ENCODE measurements at regions not wholly inside any gene's neighbourhood (a gene's known extent, or its start where the extent isn't known, plus 50 kb on each side); places are given as distances from the start of the nearest gene placed in this dataset.

DNA sequence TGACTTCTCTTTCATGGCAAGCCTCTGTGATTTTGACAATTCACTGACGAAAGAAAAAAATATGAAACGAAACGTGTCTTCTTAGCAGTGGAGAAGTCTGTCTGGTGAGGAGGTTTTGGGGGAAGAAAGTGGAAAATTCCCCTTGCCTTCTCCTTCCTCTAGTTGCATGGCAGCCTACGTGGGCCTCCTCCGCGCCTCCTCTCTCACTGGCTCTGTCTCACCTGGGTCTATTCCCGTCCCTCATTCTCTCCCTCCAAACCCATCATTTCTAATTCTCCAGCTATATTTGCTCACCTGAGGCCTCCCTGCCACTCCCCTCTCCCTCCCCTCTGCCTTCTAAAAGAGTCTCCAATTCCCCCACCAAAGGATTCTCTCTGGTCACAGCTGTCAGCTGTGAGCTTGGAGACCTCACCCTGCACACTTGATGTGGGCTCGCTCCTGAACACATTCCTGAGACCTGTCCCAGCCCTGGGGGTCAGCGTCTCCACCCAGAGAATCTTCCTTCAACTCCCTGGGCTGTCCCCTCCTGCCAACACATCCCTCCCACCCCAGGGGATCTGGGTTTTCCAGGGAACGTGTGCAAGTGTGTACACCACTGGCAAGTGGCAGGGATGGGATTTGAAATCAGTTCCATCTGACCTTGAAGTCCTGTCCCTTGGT, 159.6 kb upstream of the PMEPA1 start:
- H2AFZ ChIP-seq (ENCODE audit: insufficient read depth, low read length, poor library complexity), result no peak overlapping the region
- no peak overlapping the region for H4K12ac ChIP-seq (ENCODE audit: low read depth, low read length)
- no peak overlapping the region for H4K8ac ChIP-seq (ENCODE audit: low read depth, low read length)
- no peaks in the 10 kb centered on the region for H3K36me3 ChIP-seq (ENCODE audit: control insufficient read depth in 1 of 2, insufficient read depth in 2 of 2, low read length in 2 of 2)
- no peaks in the 10 kb centered on the region for H3K79me1 ChIP-seq (ENCODE audit: low read length)
- no peak overlapping the region for H3K4me3 ChIP-seq (ENCODE audit: low read depth, low read length)
- WGBS (ENCODE audit: extremely low coverage, insufficient coverage, insufficient read length), result no CpG with 5 or more reads among the region's 10 CpGs
- no peaks in the 10 kb centered on the region for H3K27me3 ChIP-seq (ENCODE audit: insufficient read depth, low read length)
- no peak overlapping the region for H3K4ac ChIP-seq (ENCODE audit: low read depth, low read length)
- DNase-seq, result no peak
- H4K91ac ChIP-seq (ENCODE audit: low read depth, low read length), result no peak overlapping the region
- no peak overlapping the region for H3K14ac ChIP-seq (ENCODE audit: low read length)
- no peak overlapping the region for H3K18ac ChIP-seq (ENCODE audit: low read length)
- no peaks in the 10 kb centered on the region for H3K4me1 ChIP-seq (ENCODE audit: control insufficient read depth in 1 of 2, insufficient read depth in 2 of 2, low read length in 2 of 2)
- no peak overlapping the region for H2BK5ac ChIP-seq (ENCODE audit: low read depth, low read length, poor library complexity)
- H3K79me2 ChIP-seq (ENCODE audit: control insufficient read depth, insufficient read depth, low read length, poor library complexity), result no peaks in the 10 kb centered on the region
- no peaks in the 10 kb centered on the region for H3K9me3 ChIP-seq (ENCODE audit: insufficient read depth, low read depth, low read length)
- H2AK5ac ChIP-seq (ENCODE audit: low read length), result no peak overlapping the region
- H3K27ac ChIP-seq (ENCODE audit: low read depth, low read length), result no peak overlapping the region
- no peak overlapping the region for H2BK12ac ChIP-seq (ENCODE audit: low read length)
- no peak overlapping the region for H3K9ac ChIP-seq (ENCODE audit: low read length)
- H2BK120ac ChIP-seq (ENCODE audit: insufficient read depth, low read length, poor library complexity), result no peak overlapping the region
- no peak overlapping the region for H3K4me2 ChIP-seq (ENCODE audit: low read length)
- H3K23ac ChIP-seq (ENCODE audit: low read length), result no peak overlapping the region

DNA sequence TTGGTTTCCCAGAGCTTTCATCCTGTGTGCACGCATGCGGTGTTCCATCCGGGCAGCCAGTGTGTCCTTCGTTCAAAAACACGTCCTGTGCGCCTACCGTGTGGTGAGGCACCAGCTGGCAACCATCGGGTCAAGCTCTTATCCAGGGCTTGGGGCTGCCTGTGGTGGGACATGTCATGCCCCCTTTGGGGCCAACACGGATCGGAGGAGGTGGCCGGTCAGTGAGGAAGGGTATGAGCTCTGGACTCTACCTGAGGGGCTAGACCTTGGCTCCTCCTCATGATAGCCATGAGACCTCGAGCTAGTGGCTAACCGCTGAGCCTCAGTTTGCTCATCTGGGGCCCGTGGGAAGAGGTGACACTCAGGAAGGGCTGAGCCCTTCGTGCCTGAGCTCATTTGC, 158.5 kb upstream of the PMEPA1 start:
- Histone ChIP-seq H4K8ac (ENCODE audit: low read depth, low read length) (no peak overlapping the region), H3K4ac (ENCODE audit: low read depth, low read length) (no peak overlapping the region), H2AFZ (ENCODE audit: insufficient read depth, low read length, poor library complexity) (no peak overlapping the region), H3K36me3 (ENCODE audit: control insufficient read depth in 1 of 2, insufficient read depth in 2 of 2, low read length in 2 of 2) (no peaks in the 10 kb centered on the region), H2AK5ac (ENCODE audit: low read length) (no peak overlapping the region), H4K12ac (ENCODE audit: low read depth, low read length) (no peak overlapping the region), H3K9me3 (ENCODE audit: insufficient read depth, low read depth, low read length) (no peaks in the 10 kb centered on the region), H3K4me3 (ENCODE audit: low read depth, low read length) (no peak overlapping the region), H2BK12ac (ENCODE audit: low read length) (no peak overlapping the region), H3K18ac (ENCODE audit: low read length) (no peak overlapping the region), H3K4me1 (ENCODE audit: control insufficient read depth in 1 of 2, insufficient read depth in 2 of 2, low read length in 2 of 2) (no peaks in the 10 kb centered on the region), H2BK120ac (ENCODE audit: insufficient read depth, low read length, poor library complexity) (no peak overlapping the region), H3K9ac (ENCODE audit: low read length) (no peak overlapping the region), H3K79me2 (ENCODE audit: control insufficient read depth, insufficient read depth, low read length, poor library complexity) (no peaks in the 10 kb centered on the region), H3K79me1 (ENCODE audit: low read length) (no peaks in the 10 kb centered on the region), H3K14ac (ENCODE audit: low read length) (no peak overlapping the region), H3K23ac (ENCODE audit: low read length) (no peak overlapping the region), H2BK5ac (ENCODE audit: low read depth, low read length, poor library complexity) (no peak overlapping the region), H3K27ac (ENCODE audit: low read depth, low read length) (no peak overlapping the region), H3K27me3 (ENCODE audit: insufficient read depth, low read length) (no peaks in the 10 kb centered on the region), H4K91ac (ENCODE audit: low read depth, low read length) (no peak overlapping the region), H3K4me2 (ENCODE audit: low read length) (no peak overlapping the region)
- no peak for DNase-seq
- WGBS (ENCODE audit: extremely low coverage, insufficient coverage, insufficient read length), result no CpG with 5 or more reads among the region's 15 CpGs

DNA sequence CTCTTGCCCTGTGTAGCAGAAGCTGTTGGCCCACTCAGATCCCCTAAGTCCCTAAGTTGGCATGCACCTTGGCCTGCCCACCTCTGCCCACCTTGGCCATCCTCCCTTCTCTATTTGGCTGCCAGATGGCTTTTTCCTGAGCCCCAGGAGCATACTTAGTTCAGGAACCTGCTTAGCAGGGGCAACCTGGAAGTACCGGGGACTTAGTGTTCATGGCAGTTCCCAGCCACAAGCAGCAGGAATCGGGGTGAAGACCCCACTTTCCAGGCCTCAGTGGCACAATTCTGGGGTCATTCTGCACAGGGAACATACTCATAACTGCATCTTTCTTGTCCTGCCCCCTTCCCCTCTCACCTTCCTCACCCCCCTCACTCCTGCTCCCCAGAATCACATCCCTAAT, 158.0 kb upstream of the PMEPA1 start:
- no peak overlapping the region for H3K9ac ChIP-seq (ENCODE audit: low read length)
- H2AFZ ChIP-seq (ENCODE audit: insufficient read depth, low read length, poor library complexity), result no peak overlapping the region
- no peak overlapping the region for H3K27ac ChIP-seq (ENCODE audit: low read depth, low read length)
- H4K8ac ChIP-seq (ENCODE audit: low read depth, low read length), result no peak overlapping the region
- no peak overlapping the region for H3K4me2 ChIP-seq (ENCODE audit: low read length)
- no CpG with 5 or more reads among the region's 2 CpGs for WGBS (ENCODE audit: extremely low coverage, insufficient coverage, insufficient read length)
- no peaks in the 10 kb centered on the region for H3K79me1 ChIP-seq (ENCODE audit: low read length)
- H3K36me3 ChIP-seq (ENCODE audit: control insufficient read depth in 1 of 2, insufficient read depth in 2 of 2, low read length in 2 of 2), result no peaks in the 10 kb centered on the region
- H2BK12ac ChIP-seq (ENCODE audit: low read length), result no peak overlapping the region
- H2AK5ac ChIP-seq (ENCODE audit: low read length), result no peak overlapping the region
- no peak overlapping the region for H3K4ac ChIP-seq (ENCODE audit: low read depth, low read length)
- H3K4me3 ChIP-seq (ENCODE audit: low read depth, low read length), result no peak overlapping the region
- H4K91ac ChIP-seq (ENCODE audit: low read depth, low read length), result no peak overlapping the region
- H3K27me3 ChIP-seq (ENCODE audit: insufficient read depth, low read length), result no peaks in the 10 kb centered on the region
- H3K23ac ChIP-seq (ENCODE audit: low read length), result no peak overlapping the region
- no peaks in the 10 kb centered on the region for H3K9me3 ChIP-seq (ENCODE audit: insufficient read depth, low read depth, low read length)
- H2BK5ac ChIP-seq (ENCODE audit: low read depth, low read length, poor library complexity), result no peak overlapping the region
- no peaks in the 10 kb centered on the region for H3K79me2 ChIP-seq (ENCODE audit: control insufficient read depth, insufficient read depth, low read length, poor library complexity)
- no peak overlapping the region for H2BK120ac ChIP-seq (ENCODE audit: insufficient read depth, low read length, poor library complexity)
- H3K4me1 ChIP-seq (ENCODE audit: control insufficient read depth in 1 of 2, insufficient read depth in 2 of 2, low read length in 2 of 2), result no peaks in the 10 kb centered on the region
- H4K12ac ChIP-seq (ENCODE audit: low read depth, low read length), result no peak overlapping the region
- no peak for DNase-seq
- H3K14ac ChIP-seq (ENCODE audit: low read length), result no peak overlapping the region
- H3K18ac ChIP-seq (ENCODE audit: low read length), result no peak overlapping the region

DNA sequence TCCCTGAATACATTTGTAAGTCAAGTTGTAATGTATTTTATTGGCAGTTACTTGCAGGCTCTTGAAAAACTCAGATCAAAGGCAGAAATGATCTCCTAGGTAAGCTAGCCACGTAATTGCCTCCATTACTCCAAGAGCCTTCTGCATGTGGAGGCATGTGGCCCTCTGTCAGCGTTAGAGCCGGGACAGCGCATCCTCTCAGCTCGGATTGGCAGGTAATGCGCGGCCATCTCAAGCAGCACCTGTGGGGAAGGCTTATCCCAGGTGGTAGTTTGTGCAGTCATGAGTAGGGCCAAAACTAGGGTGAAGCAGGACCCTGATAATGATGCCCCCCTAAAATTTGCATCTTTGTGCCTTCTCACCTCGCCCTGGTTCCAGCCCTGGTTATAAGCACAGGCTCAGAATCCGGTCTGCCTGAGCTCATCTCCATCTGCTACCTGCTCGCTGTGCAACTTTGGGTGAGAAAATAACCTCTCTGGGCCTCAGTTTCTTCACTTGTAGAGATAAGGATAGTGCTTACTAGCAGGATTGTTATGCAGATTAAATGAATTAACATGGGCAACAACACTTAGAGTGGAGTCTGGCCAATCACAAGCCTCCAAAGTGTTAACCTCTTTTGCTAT, 157.5 kb upstream of the PMEPA1 start:
- Histone ChIP-seq H3K27me3 (ENCODE audit: insufficient read depth, low read length) (peaks cover 2% of the 10 kb centered on the region), H3K18ac (ENCODE audit: low read length) (no peak overlapping the region), H2BK5ac (ENCODE audit: low read depth, low read length, poor library complexity) (no peak overlapping the region), H3K9me3 (ENCODE audit: insufficient read depth, low read depth, low read length) (no peaks in the 10 kb centered on the region), H3K4me3 (ENCODE audit: low read depth, low read length) (no peak overlapping the region), H3K23ac (ENCODE audit: low read length) (no peak overlapping the region), H4K12ac (ENCODE audit: low read depth, low read length) (no peak overlapping the region), H3K36me3 (ENCODE audit: control insufficient read depth in 1 of 2, insufficient read depth in 2 of 2, low read length in 2 of 2) (no peaks in the 10 kb centered on the region), H3K79me2 (ENCODE audit: control insufficient read depth, insufficient read depth, low read length, poor library complexity) (no peaks in the 10 kb centered on the region), H3K14ac (ENCODE audit: low read length) (no peak overlapping the region), H2BK120ac (ENCODE audit: insufficient read depth, low read length, poor library complexity) (no peak overlapping the region), H2AFZ (ENCODE audit: insufficient read depth, low read length, poor library complexity) (no peak overlapping the region), H3K9ac (ENCODE audit: low read length) (no peak overlapping the region), H3K4me2 (ENCODE audit: low read length) (no peak overlapping the region), H3K27ac (ENCODE audit: low read depth, low read length) (no peak overlapping the region), H4K8ac (ENCODE audit: low read depth, low read length) (no peak overlapping the region), H3K4ac (ENCODE audit: low read depth, low read length) (no peak overlapping the region), H2AK5ac (ENCODE audit: low read length) (no peak overlapping the region), H4K91ac (ENCODE audit: low read depth, low read length) (no peak overlapping the region), H2BK12ac (ENCODE audit: low read length) (no peak overlapping the region), H3K79me1 (ENCODE audit: low read length) (no peaks in the 10 kb centered on the region), H3K4me1 (ENCODE audit: control insufficient read depth in 1 of 2, insufficient read depth in 2 of 2, low read length in 2 of 2) (no peaks in the 10 kb centered on the region)
- no peak for DNase-seq
- no CpG with 5 or more reads among the region's 10 CpGs for WGBS (ENCODE audit: extremely low coverage, insufficient coverage, insufficient read length)
